HCT116 (cell line): ENCODE measurements at regions not wholly inside any gene's neighbourhood (a gene's known extent, or its start where the extent isn't known, plus 50 kb on each side); places are given as distances from the start of the nearest gene placed in this dataset.

Experiments
- ATAC-seq: fragments of 200-7000 bp; cut with Tn5 transposase; 2 replicates; pipeline ENCODE4 v1.9.1; 2020; ENCODE audit warnings: mild to moderate bottlenecking, moderate library complexity
- BruUV-seq: library from RNA; stranded (reverse); fragments of 400-500 nt; replicated peaks from 2 replicates; lab custom pipeline; 2021; lab: Mats Ljungman, UMichigan
- CTCF ChIA-PET: fragments of 300-600 bp; sonication (Branson Sonifier 250); formaldehyde crosslinking; loops from one replicate; lab custom pipeline; 2021; ENCODE audit warnings: antibody characterized with exemption; lab: Charles Lee
- POLR2A ChIA-PET: fragments of 300-600, 350-600 bp; sonication (Branson Sonifier 250); formaldehyde crosslinking; loops from one replicate; lab custom pipeline; 2021; ENCODE audit warnings: antibody characterized with exemption; lab: Charles Lee
- RAD21 ChIA-PET, 2 experiments: fragments of 300-600 bp; sonication (Branson Sonifier 250); formaldehyde crosslinking; loops; one replicate each; lab custom pipeline; 2023; ENCODE audit warnings: low total read pairs in 2 of 2; ENCODE audit not compliant: uncharacterized antibody in 2 of 2, unreplicated experiment in 2 of 2, low non-redundant PET in 1 of 2; lab: Charles Lee
- DNase-seq: peaks from one replicate; pipeline ENCODE4 v3.0.0-alpha.2; 2010; ENCODE audit warnings: low read depth, low spot score
- H2AFZ ChIP-seq: fragments of 200-600 bp; shearing (Covaris generic), sonication (generic); 2 replicates; pipeline ENCODE4 v1.6.1; 2017; ENCODE audit warnings: low read depth, mixed run types, mixed read lengths, antibody characterized with exemption, low read length; ENCODE audit not compliant: poor library complexity, severe bottlenecking
- H3K27ac ChIP-seq: 2 replicates; pipeline ENCODE4 v1.5.1; 2012; ENCODE audit warnings: low read depth, low read length
- H3K27me3 ChIP-seq: fragments of 200-600 bp; sonication (generic); 2 replicates; pipeline ENCODE4 v1.6.1; 2016; ENCODE audit warnings: mixed run types, low read length, mixed read lengths; ENCODE audit not compliant: insufficient read depth
- H3K36me3 ChIP-seq, 2 experiments: fragments of 200-500 bp in 1 of 2; fragments of 200-600 bp in 1 of 2; sonication (Bioruptor generic) in 1 of 2; sonication (generic) in 1 of 2; 2 replicates each; pipeline versions ENCODE4 v1.5.1 to v1.6.1; 2014 to 2016; ENCODE audit warnings: low read length in 2 of 2, inconsistent platforms in 1 of 2, mixed read lengths in 1 of 2, mixed run types in 1 of 2; ENCODE audit not compliant: insufficient read depth in 2 of 2, control insufficient read depth in 1 of 2
- H3K4me1 ChIP-seq, 2 experiments: fragments of 200-600 bp in 1 of 2; sonication (generic) in 1 of 2; 2 replicates each; pipeline versions ENCODE4 v1.5.1 to v1.6.1; 2012 to 2017; ENCODE audit warnings: low read length in 2 of 2, inconsistent platforms in 1 of 2, mild to moderate bottlenecking in 1 of 2, mixed read lengths in 1 of 2, mixed run types in 1 of 2, moderate library complexity in 1 of 2; ENCODE audit not compliant: insufficient read depth in 2 of 2, control insufficient read depth in 1 of 2
- H3K4me2 ChIP-seq: fragments of 200-600 bp; sonication (generic); 2 replicates; pipeline ENCODE4 v1.6.1; 2017; ENCODE audit warnings: mixed run types, low read length, mixed read lengths
- H3K4me3 ChIP-seq, 2 experiments: fragments of 200-600 bp in 1 of 2; sonication (generic) in 1 of 2; replicated peaks in 1 of 2; 2 replicates each; pipeline ENCODE4 v1.5.1; 2011 to 2016; ENCODE audit warnings: low read length in 2 of 2, control low read depth in 1 of 2, low read depth in 1 of 2, mild to moderate bottlenecking in 1 of 2, mixed read lengths in 1 of 2, mixed run types in 1 of 2
- H3K79me2 ChIP-seq: fragments of 200-600 bp; sonication (generic); 2 replicates; pipeline ENCODE4 v1.6.1; 2017; ENCODE audit warnings: mild to moderate bottlenecking, mixed run types, low read length, moderate library complexity, mixed read lengths; ENCODE audit not compliant: insufficient read depth
- H3K9ac ChIP-seq: fragments of 200-600 bp; sonication (generic); 2 replicates; pipeline ENCODE4 v1.6.1; 2016; ENCODE audit warnings: low read length, mixed read lengths
- H3K9me2 ChIP-seq: fragments of 200-600 bp; sonication (generic), shearing (Covaris generic); 2 replicates; pipeline ENCODE4 v1.6.1; 2017; ENCODE audit warnings: mixed run types, mild to moderate bottlenecking, moderate library complexity; ENCODE audit not compliant: insufficient read depth
- H3K9me3 ChIP-seq, 2 experiments: fragments of 200-500 bp in 1 of 2; fragments of 200-600 bp in 1 of 2; sonication (Bioruptor generic) in 1 of 2; sonication (generic) in 1 of 2; 2 replicates each; pipeline ENCODE4 v1.6.1; 2014 to 2017; ENCODE audit warnings: low read length in 2 of 2, mixed read lengths in 2 of 2, inconsistent platforms in 1 of 2, low read depth in 1 of 2, mild to moderate bottlenecking in 1 of 2, mixed run types in 1 of 2, moderate library complexity in 1 of 2; ENCODE audit not compliant: control insufficient read depth in 1 of 2, insufficient read depth in 1 of 2
- H4K20me1 ChIP-seq: fragments of 200-600 bp; sonication (generic), shearing (Covaris generic); 2 replicates; pipeline ENCODE4 v1.6.1; 2017; ENCODE audit warnings: mixed run types, mild to moderate bottlenecking, moderate library complexity; ENCODE audit not compliant: insufficient read depth
- CBX3 ChIP-seq: IDR thresholded peaks from 2 replicates; pipeline ENCODE4 v1.6.1; 2012; ENCODE audit warnings: low read depth
- EGR1 ChIP-seq: IDR thresholded peaks from 2 replicates; pipeline ENCODE4 v1.6.1; 2012; ENCODE audit warnings: low read depth
- ELF1 ChIP-seq: IDR thresholded peaks from 2 replicates; pipeline ENCODE4 v1.6.1; 2012; ENCODE audit warnings: low read depth, borderline replicate concordance
- EZH2 ChIP-seq: fragments of 200-600 bp; sonication (generic); IDR thresholded peaks from 2 replicates; pipeline ENCODE4 v1.6.1; 2017; ENCODE audit warnings: antibody characterized with exemption, mixed run types
- EZH2phosphoT487 ChIP-seq: fragments of 200-600 bp; IDR thresholded peaks from 2 replicates; pipeline ENCODE4 v1.6.1; 2018; ENCODE audit warnings: antibody characterized with exemption, borderline replicate concordance
- FOSL1 ChIP-seq: IDR thresholded peaks from 2 replicates; pipeline ENCODE4 v1.6.1; 2012; ENCODE audit warnings: low read depth
- JUND ChIP-seq: IDR thresholded peaks from 2 replicates; pipeline ENCODE4 v1.6.1; 2012
- MAX ChIP-seq: IDR thresholded peaks from 2 replicates; pipeline ENCODE4 v1.6.1; 2012
- POLR2A ChIP-seq: IDR thresholded peaks from 2 replicates; pipeline ENCODE4 v1.7.0; 2011; ENCODE audit warnings: borderline replicate concordance; ENCODE audit not compliant: insufficient read depth, insufficient read length; ENCODE audit errors: extremely low read depth
- REST ChIP-seq: IDR thresholded peaks from 2 replicates; pipeline ENCODE4 v1.6.1; 2012; ENCODE audit warnings: low read depth
- SIN3A ChIP-seq: IDR thresholded peaks from 2 replicates; pipeline ENCODE4 v1.6.1; 2012; ENCODE audit warnings: low read depth
- SP1 ChIP-seq: IDR thresholded peaks from 2 replicates; pipeline ENCODE4 v1.6.1; 2012; ENCODE audit warnings: low read depth
- SRF ChIP-seq: IDR thresholded peaks from 2 replicates; pipeline ENCODE4 v1.6.1; 2012; ENCODE audit warnings: low read depth
- TCF7L2 ChIP-seq: IDR thresholded peaks from 2 replicates; pipeline ENCODE4 v1.7.0; 2011; ENCODE audit warnings: borderline replicate concordance, inconsistent platforms; ENCODE audit not compliant: insufficient read depth, insufficient read length; ENCODE audit errors: extremely low read depth
- YY1 ChIP-seq: IDR thresholded peaks from 2 replicates; pipeline ENCODE4 v1.6.1; 2011; ENCODE audit warnings: low read length, low read depth, moderate library complexity, mild to moderate bottlenecking; ENCODE audit not compliant: insufficient replicate concordance; ENCODE audit errors: extremely low read depth
- ZBTB33 ChIP-seq: IDR thresholded peaks from 2 replicates; pipeline ENCODE4 v1.6.1; 2011; ENCODE audit warnings: mild to moderate bottlenecking, low read length, moderate library complexity; ENCODE audit not compliant: insufficient replicate concordance; ENCODE audit errors: extremely low read depth
- ZFX ChIP-seq: fragments of 450-650 bp; IDR thresholded peaks from 2 replicates; pipeline ENCODE4 v1.6.1; 2017
- ZNF274 ChIP-seq: fragments of 200-500 bp; sonication (Bioruptor generic); IDR thresholded peaks from 2 replicates; pipeline ENCODE4 v1.6.1; 2014; ENCODE audit warnings: mild to moderate bottlenecking, low read depth, low read length, inconsistent platforms
- intact Hi-C: fragments of 100-400 bp; cut with micrococcal nuclease; formaldehyde crosslinking; loops from 2 replicates; pipeline ENCODE4 v1.10.0; 2022

- TF ChIP-seq SRF (no peak), JUND (no peak), CBX3 (no peak), ELF1 (no peak)
- TF ChIP-seq, all 23 proteins: peak for 0
Measured at GRCh38 chr3:87895983-87896382, 162.8 kb downstream of the CGGBP1 start (continued).

- no peak overlapping the region for H3K4me3 ChIP-seq
- no peak overlapping the region for H3K27ac ChIP-seq
- 0 out of 4 replicates have a peak, but pooled peaks cover 0 to 3% of the 10 kb centered on the region in 2 experiments for H3K9me3 ChIP-seq
- no peaks in the 10 kb centered on the region for H3K4me1 ChIP-seq
- H2AFZ ChIP-seq = no peak overlapping the region
- ChIA-PET POLR2A (no interaction called here), RAD21 (interaction anchor here in 1 of 2 experiments (0.7 kb wide), 1 partner anchor 132 kb away, joined by 3 read pairs; no protein-coding TSS in a partner anchor)
- ATAC-seq (no peak), DNase-seq (no peak)
- BruUV-seq = no TSS peak
- H3K9me2 ChIP-seq = no peaks in the 10 kb centered on the region
- H3K4me2 ChIP-seq = no peak overlapping the region
- no peaks in the 10 kb centered on the region for H3K36me3 ChIP-seq
- no peak overlapping the region for H3K9ac ChIP-seq
- intact Hi-C loops = no loop called here
- no peak for TF ChIP-seq ZNF274
- TF ChIP-seq SRF = no peak
- TF ChIP-seq EZH2phosphoT487 = no peak
- no peak for TF ChIP-seq TCF7L2
- TF ChIP-seq FOSL1 = no peak
- TF ChIP-seq JUND = no peak
- TF ChIP-seq POLR2A = no peak
- no peak for TF ChIP-seq YY1
- no peak for TF ChIP-seq EGR1
- no peak for TF ChIP-seq ZBTB33
- no peak for TF ChIP-seq CBX3
- TF ChIP-seq SIN3A = no peak
- TF ChIP-seq SP1 = no peak
- no peak for TF ChIP-seq REST
- no peak for TF ChIP-seq MAX
- no peak for TF ChIP-seq ZFX
- TF ChIP-seq EZH2 = no peak
- TF ChIP-seq, all 23 proteins: peak for 0
- CTCF ChIA-PET = no interaction called here
- Histone ChIP-seq H3K79me2 (no peaks in the 10 kb centered on the region), H3K27me3 (no peaks in the 10 kb centered on the region), H4K20me1 (no peaks in the 10 kb centered on the region)
Measured at GRCh38 chr3:87873136-87873535, 185.7 kb downstream of the CGGBP1 start.
